Glomerular visceral epithelial cell (primary cell): ENCODE measurements at regions not wholly inside any gene's neighbourhood (a gene's known extent, or its start where the extent isn't known, plus 50 kb on each side); places are given as distances from the start of the nearest gene placed in this dataset.

Experiments
- DNase-seq: peaks from one replicate; pipeline ENCODE4 v3.0.0-alpha.2; 2016; ENCODE audit errors: extremely low spot score

GRCh38 chr10:10552948-10553347 is 464.7 kb upstream of the CELF2 start:
- no peak for DNase-seq

GRCh38 chr10:10564081-10564794 is 453.4 kb upstream of the CELF2 start:
- DNase-seq = no peak

GRCh38 chr10:10576937-10577336 is 440.7 kb upstream of the CELF2 start:
- DNase-seq = no peak

- no peak for DNase-seq
Observed at GRCh38 chr10:10579709-10580108, 438.0 kb upstream of the CELF2 start.

- DNase-seq = no peak
Observed at GRCh38 chr10:10584161-10584560, 433.5 kb upstream of the CELF2 start.

- no peak for DNase-seq
Observed at GRCh38 chr10:10587744-10588393, 429.8 kb upstream of the CELF2 start.

GRCh38 chr10:10589540-10590303 is 427.9 kb upstream of the CELF2 start:
- DNase-seq = no peak

GRCh38 chr10:10591715-10592341 is 425.8 kb upstream of the CELF2 start:
- no peak for DNase-seq

GRCh38 chr10:10596256-10596655 is 421.4 kb upstream of the CELF2 start:
- no peak for DNase-seq

GRCh38 chr10:10598297-10598696 is 419.4 kb upstream of the CELF2 start:
- DNase-seq = no peak

GRCh38 chr10:10600004-10600403 is 417.7 kb upstream of the CELF2 start:
- DNase-seq = no peak

GRCh38 chr10:10605551-10606081 is 412.1 kb upstream of the CELF2 start:
- no peak for DNase-seq

GRCh38 chr10:10609379-10609955 is 408.2 kb upstream of the CELF2 start:
- no peak for DNase-seq

GRCh38 chr10:10610171-10610570 is 407.5 kb upstream of the CELF2 start:
- no peak for DNase-seq

- no peak for DNase-seq
Observed at GRCh38 chr10:10612151-10612550, 405.5 kb upstream of the CELF2 start.

GRCh38 chr10:10613656-10614244 is 403.9 kb upstream of the CELF2 start:
- no peak for DNase-seq

GRCh38 chr10:10617686-10618085 is 400.0 kb upstream of the CELF2 start:
- DNase-seq = no peak

GRCh38 chr10:10618139-10618538 is 399.5 kb upstream of the CELF2 start:
- DNase-seq = no peak

- no peak for DNase-seq
Observed at GRCh38 chr10:10623958-10624566, 393.6 kb upstream of the CELF2 start.

GRCh38 chr10:10624567-10624962 is 393.1 kb upstream of the CELF2 start:
- no peak for DNase-seq

GRCh38 chr10:10625491-10625890 is 392.2 kb upstream of the CELF2 start:
- no peak for DNase-seq
